HG02943 (cell line): ENCODE measurements at regions not wholly inside any gene's neighbourhood (a gene's known extent, or its start where the extent isn't known, plus 50 kb on each side); places are given as distances from the start of the nearest gene placed in this dataset.
A peak's percentile ranks its signal among the peaks of the same experiment; 100 is the strongest.
"Not testable (repeated sequence)": the region's sequence is repeated elsewhere in the genome, so short reads cannot be mapped to it uniquely, and the experiment has no call there.

ENCODE experiments used
- ATAC-seq: cut with Tn5 transposase; IDR thresholded peaks from one replicate; pipeline ENCODE4 v1.9.1; 2021; ENCODE audit warnings: mild to moderate bottlenecking, low read depth, moderate library complexity; ENCODE audit not compliant: unreplicated experiment

DNA sequence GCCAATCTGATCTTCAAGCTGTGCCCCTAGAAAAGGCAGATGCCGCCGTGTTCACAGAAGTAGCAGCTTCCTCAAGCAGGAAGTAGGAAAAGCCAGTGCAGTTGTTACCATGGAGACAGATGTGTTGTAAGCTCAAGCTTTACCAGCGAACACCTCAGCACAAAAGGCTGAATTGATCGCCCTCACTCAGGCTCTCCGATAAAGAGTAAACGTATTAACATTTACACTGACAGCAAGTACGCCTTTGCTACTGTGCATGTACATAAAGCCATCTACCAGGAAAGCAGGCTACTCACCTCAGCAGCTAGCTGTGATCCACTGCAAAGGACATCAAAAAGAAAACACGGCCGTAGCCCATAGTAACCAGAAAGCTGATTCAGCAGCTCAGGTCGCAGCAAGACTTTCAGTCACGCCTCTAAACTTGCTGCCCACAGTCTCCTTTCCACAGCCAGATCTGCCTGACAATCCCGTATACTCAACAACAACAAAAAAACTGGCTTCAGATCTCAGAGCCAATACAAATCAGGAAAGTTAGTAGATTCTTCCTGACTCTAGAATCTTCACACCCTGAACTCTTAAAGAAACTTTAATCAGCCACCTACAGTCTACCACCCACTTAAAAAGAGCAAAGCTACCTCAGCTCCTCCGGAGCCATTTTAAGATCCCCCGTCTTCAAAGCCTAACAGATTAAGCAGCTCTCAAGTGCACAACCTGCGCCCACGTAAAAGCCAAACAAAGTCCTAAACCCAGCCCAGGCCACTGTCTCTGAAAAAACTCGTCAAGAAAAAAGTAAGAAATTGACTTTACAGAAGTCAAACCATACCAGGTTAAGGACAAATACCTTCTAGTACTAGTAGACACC lies 160.0 kb downstream of the DEFB131A start:
- not testable (repeated sequence) for ATAC-seq

DNA sequence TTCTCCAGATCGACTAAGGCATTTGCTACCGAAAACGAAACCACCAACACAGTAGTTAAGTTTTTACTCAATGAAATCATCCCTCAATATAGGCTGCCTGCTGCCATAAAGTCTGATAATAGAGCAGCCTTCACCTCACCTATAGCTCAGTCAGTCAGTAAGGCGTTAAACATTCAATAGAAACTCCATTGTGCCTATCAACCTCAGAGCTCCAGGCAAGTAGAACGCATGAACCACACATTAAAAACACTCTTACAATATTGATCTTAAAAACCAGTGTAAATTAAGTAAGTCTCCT lies 160.6 kb downstream of the DEFB131A start:
- not testable (repeated sequence) for ATAC-seq

DNA sequence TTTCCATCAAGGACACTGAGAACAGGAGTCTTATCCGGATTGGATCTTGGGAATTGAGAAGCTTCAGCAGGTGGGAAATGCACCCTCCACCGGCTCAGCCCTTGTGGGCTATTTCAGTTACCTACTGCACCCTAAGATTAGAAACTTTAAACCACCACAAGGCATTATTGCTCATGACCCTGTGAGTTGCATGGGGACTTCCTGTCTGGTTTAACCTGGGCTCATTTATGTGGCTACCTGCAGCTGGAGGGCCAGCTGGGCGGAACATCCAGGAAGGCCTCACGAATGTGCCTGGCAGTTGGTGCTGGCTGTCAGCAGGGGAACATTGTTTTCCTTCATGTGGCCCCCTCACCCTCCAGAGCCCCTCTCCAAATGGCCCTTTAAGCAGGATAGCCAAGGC lies 164.1 kb downstream of the DEFB131A start:
- ATAC-seq = no peak

- ATAC-seq = not testable (repeated sequence)
These were observed 166.1 kb downstream of the DEFB131A start for GRCh38 chr4:9610321-9610720.

GRCh38 chr4:9611101-9611500 lies 166.9 kb downstream of the DEFB131A start:
- no peak for ATAC-seq

DNA sequence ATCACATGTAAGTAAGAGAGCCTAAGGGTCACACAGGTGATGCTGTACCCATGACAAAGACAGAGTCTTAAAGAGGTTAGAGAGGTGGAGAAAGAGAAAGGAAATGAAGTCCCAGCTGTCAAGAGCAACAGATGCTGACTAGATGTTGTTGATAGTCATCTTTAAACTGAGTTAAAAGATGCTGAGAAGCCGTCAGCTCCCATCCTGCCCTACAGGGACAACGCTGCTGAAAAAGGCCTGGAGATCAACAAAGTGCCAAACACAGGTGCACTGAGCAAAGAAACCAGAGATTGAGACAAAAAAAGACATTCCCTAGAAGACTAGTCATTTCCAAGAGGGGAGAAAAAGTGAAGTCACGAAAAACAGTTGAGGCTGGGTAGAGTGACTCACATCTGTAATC lies 145.0 kb upstream of the DRD5 start:
- not testable (repeated sequence) for ATAC-seq

- ATAC-seq = not testable (repeated sequence)
These were observed 121.8 kb upstream of the DRD5 start for GRCh38 chr4:9659678-9660077.

DNA sequence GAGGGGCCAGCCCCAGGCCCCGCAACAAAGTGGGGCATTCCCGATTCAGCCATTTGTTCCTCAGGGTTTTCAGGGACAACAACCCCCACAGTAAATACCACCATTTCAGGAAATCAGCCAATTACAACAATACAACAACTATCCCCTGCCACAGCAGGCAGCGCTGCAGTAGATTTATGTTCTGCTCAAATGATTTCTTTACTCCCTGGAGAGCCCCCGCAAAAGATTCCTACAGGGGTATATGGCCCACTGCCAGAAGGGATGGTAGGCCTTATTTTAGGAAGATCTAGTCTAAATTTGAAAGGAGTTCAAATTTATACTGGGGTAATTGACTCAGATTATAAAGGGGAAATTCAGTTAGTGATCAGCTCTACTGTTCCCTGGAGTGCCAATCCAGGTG lies 120.5 kb upstream of the DRD5 start:
- ATAC-seq = not testable (repeated sequence)

GRCh38 chr4:9670725-9671124 lies 110.7 kb upstream of the DRD5 start:
- ATAC-seq = not testable (repeated sequence)

GRCh38 chr4:9677357-9677756 lies 104.1 kb upstream of the DRD5 start:
- not testable (repeated sequence) for ATAC-seq

DNA sequence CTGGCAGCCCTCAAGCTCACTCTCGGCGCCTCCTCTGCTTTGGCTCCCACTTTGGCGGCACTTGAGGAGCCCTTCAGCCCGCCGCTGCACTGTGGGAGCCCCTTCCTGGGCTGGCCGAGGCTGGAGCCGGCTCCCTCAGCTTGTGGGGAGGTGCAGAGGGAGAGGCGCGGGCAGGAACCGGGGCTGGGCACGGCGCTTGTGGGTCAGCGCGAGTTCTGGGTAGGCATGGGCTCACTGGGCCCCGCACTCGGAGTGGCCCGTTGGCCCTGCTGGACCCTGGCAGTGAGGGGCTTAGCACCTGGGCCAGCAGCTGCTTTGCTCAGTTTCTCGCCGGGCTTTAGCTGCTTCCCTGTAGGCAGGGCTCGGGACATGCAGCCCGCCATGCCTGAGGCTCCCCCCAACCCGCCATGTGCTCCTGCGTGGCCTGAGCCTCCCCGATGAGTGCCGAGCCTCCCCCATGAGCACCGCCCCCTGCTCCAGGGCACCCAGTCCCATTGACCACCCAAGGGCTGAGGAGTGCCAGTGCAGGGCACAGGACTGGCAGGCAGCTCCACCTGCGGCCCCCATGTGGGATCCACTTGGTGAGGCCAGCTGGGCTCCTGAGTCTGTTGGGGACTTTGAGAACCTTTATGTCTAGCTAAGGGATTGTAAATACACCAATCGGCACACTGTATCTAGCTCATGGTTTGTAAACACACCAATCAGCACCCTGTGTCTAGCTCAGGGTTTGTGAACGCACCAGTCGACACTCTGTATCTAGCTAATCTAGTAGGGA lies 101.5 kb upstream of the DRD5 start:
- ATAC-seq = no peak

DNA sequence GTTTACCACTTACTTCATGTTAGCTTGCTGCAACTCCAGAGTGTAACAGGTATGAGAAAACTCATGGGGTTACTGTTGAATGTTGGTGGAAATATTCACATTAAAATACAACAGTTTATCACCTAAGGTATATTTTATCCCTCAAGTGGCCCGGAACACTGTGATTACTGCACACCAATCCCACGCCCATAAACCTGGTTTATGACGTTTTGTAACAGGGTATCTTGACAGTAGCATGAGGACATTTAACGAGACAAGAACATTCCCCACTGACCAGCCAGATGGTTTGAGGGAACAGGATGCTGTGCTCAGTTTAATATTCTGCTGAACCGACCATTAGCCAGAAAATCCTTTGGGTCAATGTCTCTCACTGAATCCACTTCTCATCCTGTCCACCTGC lies 98.3 kb upstream of the DRD5 start:
- not testable (repeated sequence) for ATAC-seq

DNA sequence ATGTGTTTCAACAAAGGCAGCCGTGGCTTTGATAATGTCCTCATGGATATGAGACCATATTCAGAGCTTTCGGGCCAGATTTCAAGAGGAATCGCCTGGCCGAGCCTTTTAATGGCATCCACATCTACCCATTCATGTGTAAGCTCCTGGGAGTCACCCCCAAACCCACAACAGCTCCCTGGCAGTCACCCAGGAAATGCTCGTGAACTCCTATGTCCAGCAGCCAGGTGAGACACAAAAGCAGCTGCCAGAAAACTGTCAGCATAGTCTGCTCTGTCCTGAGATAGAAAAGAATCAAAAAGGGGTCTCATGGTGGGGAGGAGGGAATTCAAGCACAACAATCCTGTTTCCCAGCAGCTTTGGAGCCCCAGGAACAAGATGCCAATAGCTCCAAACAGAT lies 96.4 kb upstream of the DRD5 start:
- not testable (repeated sequence) for ATAC-seq

- ATAC-seq = no peak
These were observed 95.7 kb upstream of the DRD5 start for GRCh38 chr4:9685692-9686091.

DNA sequence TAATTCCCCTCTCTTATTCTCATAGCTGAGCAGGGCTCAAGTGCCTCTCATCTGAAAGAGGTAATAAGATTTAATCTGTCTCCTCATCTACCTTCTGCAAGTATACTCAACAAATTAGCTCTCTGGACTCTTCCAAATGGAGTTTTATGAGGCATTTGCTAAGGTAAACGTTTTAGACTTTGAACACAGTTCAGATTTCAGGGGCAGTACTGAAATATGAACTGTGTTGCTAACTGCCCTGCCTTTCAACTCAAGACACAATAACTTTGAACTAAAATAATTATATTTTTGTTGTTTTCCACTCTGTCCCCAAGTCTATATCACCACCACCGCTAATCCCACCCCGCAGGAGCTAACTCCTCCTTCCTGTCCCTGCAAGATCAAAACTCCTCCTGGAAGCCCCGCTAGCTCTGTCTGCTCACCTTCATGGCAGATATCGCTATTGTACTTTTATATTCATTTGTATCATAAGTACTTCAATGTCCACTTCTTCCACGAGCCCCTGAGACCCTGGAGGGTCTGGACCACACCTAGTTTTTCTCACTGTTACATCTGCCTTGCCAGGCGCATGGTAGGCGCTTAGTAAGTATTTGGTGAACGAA lies 90.7 kb upstream of the DRD5 start:
- ATAC-seq = not testable (repeated sequence)

DNA sequence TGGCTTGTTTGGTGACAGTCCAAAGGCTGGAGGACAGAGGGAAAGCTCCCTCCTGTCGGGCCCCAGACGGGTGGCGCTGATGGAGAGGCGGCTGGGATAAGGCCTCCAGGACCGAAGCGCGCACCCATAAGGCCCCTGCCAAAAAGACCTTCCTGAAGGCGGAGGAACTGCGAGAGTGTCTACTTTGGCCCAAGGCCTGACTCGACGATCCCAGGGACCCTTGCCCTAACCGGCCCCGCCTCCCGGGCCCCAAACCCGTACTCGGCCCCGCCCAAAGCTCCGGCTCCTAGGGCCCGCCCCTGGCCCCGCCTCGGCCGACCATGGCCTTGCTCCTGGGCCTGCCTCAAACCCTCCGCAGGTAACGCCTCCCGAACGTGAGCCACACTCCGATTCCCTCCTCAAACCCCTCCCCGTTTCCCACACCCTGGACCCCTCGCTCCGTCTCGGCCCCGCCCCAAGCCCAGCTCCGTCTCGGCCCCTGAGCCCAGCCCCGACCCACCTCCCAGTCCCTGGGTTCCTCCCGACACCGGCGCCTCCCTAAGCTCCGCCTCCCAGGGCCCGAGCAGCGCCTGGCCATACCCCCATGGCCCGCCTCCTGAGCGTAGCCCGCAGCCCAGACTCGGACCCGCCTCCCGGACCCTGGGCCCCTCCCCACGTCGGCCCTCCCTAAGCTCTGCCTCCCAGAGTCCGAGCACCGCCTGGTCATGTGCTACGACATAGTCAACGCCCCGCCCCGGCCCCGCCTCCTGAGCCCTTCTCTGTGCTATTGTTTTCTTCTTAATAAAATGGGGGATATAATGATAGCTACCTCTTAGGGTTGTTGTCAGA lies 90.0 kb upstream of the DRD5 start:
- peak; percentile 100 for ATAC-seq

GRCh38 chr4:9692791-9693491 lies 88.5 kb upstream of the DRD5 start:
- not testable (repeated sequence) for ATAC-seq

GRCh38 chr4:9694403-9694802 lies 87.0 kb upstream of the DRD5 start:
- ATAC-seq = not testable (repeated sequence)

DNA sequence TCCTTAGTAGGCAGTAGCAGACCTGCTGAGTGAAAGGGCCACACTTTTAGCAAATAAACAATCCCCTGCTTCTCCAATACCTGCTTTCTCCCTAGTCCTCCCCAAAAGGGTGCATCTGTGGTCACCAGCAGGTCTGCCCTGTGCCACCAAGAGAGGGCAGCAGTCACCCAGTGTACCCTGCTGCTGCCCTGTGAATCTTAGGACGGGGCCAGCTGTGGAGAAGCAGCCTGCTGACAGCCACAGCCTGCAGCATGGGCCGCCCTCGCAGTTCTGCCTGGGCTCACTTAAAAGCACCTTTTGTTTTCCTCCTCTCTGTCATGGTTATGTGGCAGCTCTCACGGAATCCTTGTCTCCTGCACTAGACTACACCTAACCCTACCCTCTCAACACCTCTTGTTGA lies 85.4 kb upstream of the DRD5 start:
- not testable (repeated sequence) for ATAC-seq

DNA sequence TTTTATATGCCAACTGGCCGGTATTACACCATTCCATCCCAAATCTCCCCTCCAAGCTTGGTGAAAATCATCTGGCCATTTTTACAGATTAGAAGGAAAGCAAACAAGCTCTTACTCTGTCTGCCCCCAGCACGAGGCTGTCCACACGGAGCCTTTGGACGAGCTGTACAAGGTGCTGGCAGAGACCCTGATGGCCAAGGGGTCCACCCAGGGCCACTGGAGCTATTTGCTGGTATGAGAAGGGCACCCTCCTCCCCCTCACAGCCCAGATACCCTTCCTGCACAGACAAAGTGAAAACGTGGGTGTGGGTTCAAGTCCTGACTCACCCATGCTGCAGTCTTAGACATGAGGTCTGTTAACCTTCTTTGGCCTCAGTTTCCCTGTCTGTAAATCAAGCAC lies 84.9 kb upstream of the DRD5 start:
- not testable (repeated sequence) for ATAC-seq
